GM12878 (cell line): ENCODE measurements at regions not wholly inside any gene's neighbourhood (a gene's known extent, or its start where the extent isn't known, plus 50 kb on each side); places are given as distances from the start of the nearest gene placed in this dataset.

Experiments used
- ATAC-seq: fragments of 200-7000 bp; cut with Tn5 transposase; 3 replicates; pipeline ENCODE4 v1.9.1; 2020; ENCODE audit warnings: mild to moderate bottlenecking, moderate library complexity
- BruUV-seq: library from RNA; stranded (reverse); fragments of 400-500 nt; replicated peaks from 2 replicates; lab custom pipeline; 2021; lab: Mats Ljungman, UMichigan
- CTCF ChIA-PET: fragments of 300-600 bp; sonication (Branson Sonifier 250); formaldehyde crosslinking; extraction: SDS; loops from one replicate; lab custom pipeline; 2021; ENCODE audit warnings: inconsistent platforms; lab: Yijun Ruan, JAX
- POLR2A ChIA-PET: fragments of 350-600 bp; formaldehyde crosslinking; extraction: SDS; loops from one replicate; lab custom pipeline; 2021; ENCODE audit warnings: inconsistent platforms; lab: Charles Lee
- RAD21 ChIA-PET: fragments of 300-600 bp; sonication (Branson Sonifier 250); formaldehyde crosslinking; loops from one replicate; lab custom pipeline; 2023; ENCODE audit warnings: antibody characterized with exemption; ENCODE audit not compliant: unreplicated experiment; lab: Charles Lee
- SMC1A ChIA-PET: fragments of 300-600 bp; sonication (Branson Sonifier 250); formaldehyde crosslinking; loops from one replicate; lab custom pipeline; 2023; ENCODE audit not compliant: unreplicated experiment, uncharacterized antibody; lab: Charles Lee
- DNase-seq: peaks from one replicate; pipeline ENCODE4 v3.0.0-alpha.2; 2011; ENCODE audit warnings: low read depth, low spot score
- FAIRE-seq: peaks from 3 replicates; lab custom pipeline; 2011; peaks lifted over from hg19 to GRCh38; lab: Jason Lieb, UNC
- H2AFZ ChIP-seq: 2 replicates; pipeline ENCODE4 v1.6.0; 2011; ENCODE audit warnings: low read depth, low read length, control low read depth; ENCODE audit not compliant: control insufficient read depth
- H3K27ac ChIP-seq: 2 replicates; pipeline ENCODE4 v1.5.1; 2011; ENCODE audit warnings: control low read depth; ENCODE audit not compliant: control insufficient read depth, insufficient read depth
- H3K27me3 ChIP-seq, 2 experiments: replicated peaks in 1 of 2; 2 replicates each; pipeline versions ENCODE4 v1.6.0 to v1.6.1; 2011; ENCODE audit warnings: low read length in 1 of 2; ENCODE audit not compliant: control insufficient read depth in 2 of 2, insufficient read depth in 2 of 2
- H3K36me3 ChIP-seq, 2 experiments: 2 replicates each; pipeline ENCODE4 v1.5.1; 2011; ENCODE audit warnings: low read length in 1 of 2; ENCODE audit not compliant: control insufficient read depth in 2 of 2, insufficient read depth in 2 of 2
- H3K4me1 ChIP-seq: 2 replicates; pipeline ENCODE4 v1.6.1; 2011; ENCODE audit warnings: mild to moderate bottlenecking, low read length, moderate library complexity, mixed read lengths; ENCODE audit not compliant: control insufficient read depth, insufficient read depth
- H3K4me2 ChIP-seq: 2 replicates; pipeline ENCODE4 v1.6.0; 2011; ENCODE audit warnings: control low read depth; ENCODE audit not compliant: control insufficient read depth, insufficient read depth
- H3K4me3 ChIP-seq: fragments of 200-600 bp; sonication (generic); 2 replicates; pipeline ENCODE4 v1.5.1; 2016
- H3K79me2 ChIP-seq: 2 replicates; pipeline ENCODE4 v1.6.0; 2011; ENCODE audit warnings: low read length; ENCODE audit not compliant: control insufficient read depth, insufficient read depth
- H3K9ac ChIP-seq: 2 replicates; pipeline ENCODE4 v1.8.0; 2011; ENCODE audit warnings: low read length, control low read depth, mixed read lengths; ENCODE audit not compliant: control insufficient read depth, insufficient read depth
- H3K9me3 ChIP-seq: replicated peaks from 3 replicates; pipeline ENCODE4 v1.5.1; 2011; ENCODE audit warnings: mild to moderate bottlenecking, low read length; ENCODE audit not compliant: control insufficient read depth, insufficient read depth
- H4K20me1 ChIP-seq: 2 replicates; pipeline ENCODE4 v1.6.0; 2011; ENCODE audit not compliant: control insufficient read depth, insufficient read depth
- ATF7 ChIP-seq: fragments of 450-650 bp; IDR thresholded peaks from 2 replicates; pipeline ENCODE4 v1.6.1; 2016; ENCODE audit warnings: low read depth, mild to moderate bottlenecking
- CBFB ChIP-seq: IDR thresholded peaks from 2 replicates; pipeline ENCODE4 v1.6.1; 2016; ENCODE audit warnings: antibody characterized with exemption, low read depth
- DPF2 ChIP-seq: fragments of 450-650 bp; IDR thresholded peaks from 2 replicates; pipeline ENCODE4 v1.6.1; 2017; ENCODE audit warnings: mild to moderate bottlenecking
- HSF1 ChIP-seq: fragments of 150-350 bp; IDR thresholded peaks from 2 replicates; pipeline ENCODE4 v1.6.1; 2014; ENCODE audit warnings: mild to moderate bottlenecking, low read depth, low read length
- ZNF207 ChIP-seq: fragments of 450-650 bp; IDR thresholded peaks from 2 replicates; pipeline ENCODE4 v1.6.1; 2014; ENCODE audit warnings: antibody characterized with exemption, mild to moderate bottlenecking, borderline replicate concordance
- WGBS: methylation state at CpG from one replicate; pipeline ENCODE4 v1.1.6; 2016; ENCODE audit warnings: low lambda C conversion rate; ENCODE audit not compliant: insufficient replicate concordance, insufficient coverage; ENCODE audit errors: missing lambda C conversion rate; 5-methylcytosine and 5-hydroxymethylcytosine counted together
- in situ Hi-C: fragments of 300-500 bp; cut with MboI; formaldehyde crosslinking; loops from 9 replicates; pipeline ENCODE4 v1.14.3; 2018; ENCODE audit warnings: mixed read lengths
- intact Hi-C: fragments of 100-400 bp; cut with micrococcal nuclease; formaldehyde crosslinking; loops from one replicate; pipeline ENCODE4 v1.14.2; 2022; ENCODE audit not compliant: unreplicated experiment

- TF ChIP-seq DPF2 (no peak), HSF1 (no peak), CBFB (no peak), ATF7 (no peak)
- BruUV-seq: no TSS peak
- POLR2A ChIA-PET: no interaction called here
- in situ Hi-C loops: no loop called here
- intact Hi-C loops: no loop called here
- ATAC-seq: no peak
- Histone ChIP-seq H3K79me2 (no peaks in the 10 kb centered on the region), H3K27ac (no peak overlapping the region), H3K27me3 (no peaks in the 10 kb centered on the region; a peak in 1 of 4 replicates), H2AFZ (no peak overlapping the region), H3K9me3 (no peaks in the 10 kb centered on the region), H3K4me1 (no peaks in the 10 kb centered on the region), H3K4me2 (no peak overlapping the region), H3K9ac (no peak overlapping the region), H3K36me3 (no peaks in the 10 kb centered on the region), H3K4me3 (no peak overlapping the region), H4K20me1 (no peaks in the 10 kb centered on the region)
- WGBS: 71% methylated on average over 34 of the region's 34 CpGs
- RAD21 ChIA-PET: no interaction called here
- no peak for FAIRE-seq
- SMC1A ChIA-PET: no interaction called here
- DNase-seq: no peak
- CTCF ChIA-PET: no interaction called here
Observed at GRCh38 chr20:40913224-40914185, 115.1 kb upstream of the TOP1 start.

GRCh38 chr20:40915756-40916155 lies 112.9 kb upstream of the TOP1 start:
- H3K36me3 ChIP-seq: no peaks in the 10 kb centered on the region
- ChIA-PET RAD21 (no interaction called here), CTCF (no interaction called here), SMC1A (no interaction called here), POLR2A (no interaction called here)
- no peaks in the 10 kb centered on the region for H3K4me1 ChIP-seq
- WGBS: 55% methylated on average over 3 of the region's 3 CpGs
- in situ Hi-C loops: no loop called here
- H3K27me3 ChIP-seq: no peaks in the 10 kb centered on the region; a peak in 1 of 4 replicates
- no peak for DNase-seq
- no TSS peak for BruUV-seq
- no peak overlapping the region for H2AFZ ChIP-seq
- no peak for FAIRE-seq
- no peak for ATAC-seq
- TF ChIP-seq CBFB (no peak), ZNF207 (no peak)
- no peak overlapping the region for H3K27ac ChIP-seq
- no peak overlapping the region for H3K4me3 ChIP-seq
- intact Hi-C loops: no loop called here
- H3K4me2 ChIP-seq: no peak overlapping the region
- H3K9me3 ChIP-seq: no peaks in the 10 kb centered on the region
- H3K9ac ChIP-seq: no peak overlapping the region
- no peaks in the 10 kb centered on the region for H4K20me1 ChIP-seq
- no peaks in the 10 kb centered on the region for H3K79me2 ChIP-seq
